ENCODE measurements at regions not wholly inside any gene's neighbourhood (a gene's known extent, or its start where the extent isn't known, plus 50 kb on each side); places are given as distances from the start of the nearest gene placed in this dataset.
"Not testable (repeated sequence)": the region's sequence is repeated elsewhere in the genome, so short reads cannot be mapped to it uniquely, and the experiment has no call there.

DNA sequence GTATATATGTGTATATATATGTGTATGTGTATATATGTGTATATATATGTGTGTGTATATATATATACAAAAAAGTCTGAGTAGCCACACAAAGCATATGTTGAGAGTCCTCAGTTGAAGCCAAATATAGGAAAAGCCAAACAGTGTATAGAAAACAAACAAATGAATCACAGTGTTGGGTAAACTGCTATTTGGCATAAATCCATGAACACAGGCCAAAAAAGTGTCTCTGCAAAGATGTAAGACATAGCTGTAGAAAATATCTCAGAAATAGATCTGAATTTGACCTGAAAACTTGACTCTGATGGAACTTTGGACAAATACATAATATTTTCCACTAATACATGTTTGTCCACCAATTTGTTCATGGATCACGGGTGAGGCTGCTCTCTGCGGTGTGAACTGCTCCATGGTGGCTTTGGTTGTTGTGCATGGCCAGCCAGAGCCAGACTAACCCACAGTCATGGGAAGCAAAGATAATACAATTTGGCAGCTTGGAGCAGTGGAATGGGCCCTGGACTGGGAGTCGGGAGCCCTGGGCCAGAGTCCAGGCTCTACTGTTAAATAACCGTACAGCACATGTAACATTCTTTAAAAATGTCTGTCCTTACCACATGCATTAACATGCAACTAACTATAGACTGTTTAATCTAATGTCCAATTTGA lies 76.9 kb upstream of the EED start:
- intact Hi-C loops (cut with DNase I), result no loop called here
- H3K9ac ChIP-seq (ENCODE audit: low read depth in 2 of 2, low read length in 2 of 2), result no peak overlapping the region
- no peaks in the 10 kb centered on the region for H3K4me1 ChIP-seq
- no peak for DNase-seq
- TF ChIP-seq, protein P1, sequence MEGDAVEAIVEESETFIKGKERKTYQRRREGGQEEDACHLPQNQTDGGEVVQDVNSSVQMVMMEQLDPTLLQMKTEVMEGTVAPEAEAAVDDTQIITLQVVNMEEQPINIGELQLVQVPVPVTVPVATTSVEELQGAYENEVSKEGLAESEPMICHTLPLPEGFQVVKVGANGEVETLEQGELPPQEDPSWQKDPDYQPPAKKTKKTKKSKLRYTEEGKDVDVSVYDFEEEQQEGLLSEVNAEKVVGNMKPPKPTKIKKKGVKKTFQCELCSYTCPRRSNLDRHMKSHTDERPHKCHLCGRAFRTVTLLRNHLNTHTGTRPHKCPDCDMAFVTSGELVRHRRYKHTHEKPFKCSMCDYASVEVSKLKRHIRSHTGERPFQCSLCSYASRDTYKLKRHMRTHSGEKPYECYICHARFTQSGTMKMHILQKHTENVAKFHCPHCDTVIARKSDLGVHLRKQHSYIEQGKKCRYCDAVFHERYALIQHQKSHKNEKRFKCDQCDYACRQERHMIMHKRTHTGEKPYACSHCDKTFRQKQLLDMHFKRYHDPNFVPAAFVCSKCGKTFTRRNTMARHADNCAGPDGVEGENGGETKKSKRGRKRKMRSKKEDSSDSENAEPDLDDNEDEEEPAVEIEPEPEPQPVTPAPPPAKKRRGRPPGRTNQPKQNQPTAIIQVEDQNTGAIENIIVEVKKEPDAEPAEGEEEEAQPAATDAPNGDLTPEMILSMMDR (IDR thresholded peaks at IDR 0.05), result no peak
- no peaks in the 10 kb centered on the region for H3K36me3 ChIP-seq
- H3K4me3 ChIP-seq, result no peak overlapping the region
- H3K9me3 ChIP-seq, result no peaks in the 10 kb centered on the region
- no peak overlapping the region for H3K27ac ChIP-seq
- no peaks in the 10 kb centered on the region for H3K27me3 ChIP-seq

DNA sequence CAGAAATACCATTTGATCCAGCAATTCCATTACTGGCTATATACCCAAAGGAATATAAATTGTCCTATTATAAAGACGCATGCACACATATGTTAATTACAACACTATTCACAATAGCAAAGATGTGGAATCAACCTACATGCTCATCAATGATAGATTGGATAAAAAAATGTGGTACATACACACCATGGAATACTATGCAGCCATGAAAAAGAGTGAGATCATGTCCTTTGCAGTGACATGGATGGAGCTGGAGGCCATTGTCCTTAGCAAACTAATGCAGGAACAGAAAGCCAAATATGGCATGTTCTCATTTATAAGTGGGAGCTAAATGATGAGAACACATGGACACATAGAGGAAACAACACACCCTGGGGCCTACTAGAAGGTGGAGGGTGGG lies 78.3 kb upstream of the EED start:
- H3K27ac ChIP-seq; DNase-seq; H3K4me3 ChIP-seq; intact Hi-C loops (cut with DNase I); H3K9me3 ChIP-seq; H3K4me1 ChIP-seq; H3K36me3 ChIP-seq; H3K9ac ChIP-seq (ENCODE audit: low read depth in 2 of 2, low read length in 2 of 2); H3K27me3 ChIP-seq: not testable (repeated sequence)

DNA sequence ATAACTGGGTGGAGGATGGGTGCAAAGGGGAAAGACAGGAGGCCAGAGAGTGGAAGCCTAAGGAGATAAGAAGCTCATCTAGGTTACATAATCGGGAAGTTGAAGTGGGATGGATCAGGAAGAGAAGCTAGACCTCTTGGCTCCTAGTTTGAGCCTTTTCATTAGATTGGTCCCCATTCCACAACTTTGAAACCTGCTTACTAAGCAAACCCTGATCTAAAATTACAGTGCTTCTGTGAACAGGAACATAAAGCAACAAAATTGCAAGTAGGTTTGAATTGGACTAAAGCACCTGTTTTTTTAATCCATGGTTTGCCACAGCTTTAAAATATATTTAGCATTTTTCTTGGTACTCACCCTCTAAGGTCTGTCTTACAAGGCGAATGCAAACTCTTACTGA lies 80.4 kb upstream of the EED start:
- intact Hi-C loops (cut with DNase I), result no loop called here
- no peak overlapping the region for H3K4me3 ChIP-seq
- no peaks in the 10 kb centered on the region for H3K36me3 ChIP-seq
- no peaks in the 10 kb centered on the region for H3K4me1 ChIP-seq
- H3K9me3 ChIP-seq, result no peaks in the 10 kb centered on the region
- H3K27me3 ChIP-seq, result no peaks in the 10 kb centered on the region
- TF ChIP-seq, protein P1 (IDR thresholded peaks at IDR 0.05), result no peak
- no peak for DNase-seq
- no peak overlapping the region for H3K27ac ChIP-seq
- no peak overlapping the region for H3K9ac ChIP-seq (ENCODE audit: low read depth in 2 of 2, low read length in 2 of 2)

DNA sequence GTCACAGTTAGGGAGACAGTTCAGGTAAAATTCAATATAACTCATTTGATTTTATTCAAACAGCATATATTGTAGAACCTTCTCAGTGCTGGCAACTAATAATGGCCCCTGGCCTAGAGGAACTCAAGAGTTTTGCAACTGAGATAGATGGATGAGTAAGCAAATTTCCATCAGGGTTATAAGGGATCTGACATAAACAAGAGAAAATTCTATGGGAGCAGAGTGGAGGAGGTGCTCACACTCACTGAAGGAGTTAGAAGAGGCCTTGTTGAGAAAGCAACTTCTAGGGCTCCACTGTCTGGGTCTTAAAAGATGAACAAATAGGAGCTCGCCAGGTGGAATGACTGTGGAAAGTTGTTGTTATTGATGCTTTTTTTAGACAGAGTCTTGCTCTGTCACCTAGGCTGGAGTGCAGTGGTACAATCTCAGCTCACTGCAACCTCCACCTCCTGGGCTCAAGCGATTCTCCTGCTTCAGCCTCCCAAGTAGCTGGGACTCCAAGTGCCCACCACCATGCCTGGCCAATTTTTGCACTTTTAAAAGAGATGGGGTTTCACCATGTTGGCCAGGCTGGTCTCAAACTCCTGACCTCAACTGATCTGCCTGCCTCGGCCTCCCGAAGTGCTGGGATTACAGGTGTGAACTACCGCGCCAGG lies 81.2 kb upstream of the EED start:
- H3K9ac ChIP-seq (ENCODE audit: low read depth in 2 of 2, low read length in 2 of 2); H3K36me3 ChIP-seq; H3K9me3 ChIP-seq; H3K4me3 ChIP-seq; H3K27ac ChIP-seq; intact Hi-C loops (cut with DNase I); H3K4me1 ChIP-seq; H3K27me3 ChIP-seq; DNase-seq: not testable (repeated sequence)

DNA sequence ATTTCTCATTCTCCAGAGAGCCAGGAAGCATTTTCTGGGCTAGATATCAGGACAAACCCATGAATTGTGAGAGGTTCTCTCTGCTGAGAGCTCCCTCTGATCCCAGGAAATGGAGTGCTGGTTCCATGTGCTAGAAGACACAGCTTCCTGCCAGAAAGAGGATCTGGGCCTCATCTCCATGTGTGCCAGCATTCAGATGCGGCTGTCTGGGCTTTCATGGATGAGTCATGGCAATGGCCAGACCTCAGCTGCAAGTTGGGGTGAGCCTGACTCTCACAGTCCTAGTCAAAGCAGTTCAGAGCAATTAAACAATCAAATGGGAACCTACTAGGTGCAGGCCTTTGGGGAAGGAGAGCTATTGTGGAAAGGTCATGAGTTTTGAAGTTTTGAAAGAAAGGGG lies 82.3 kb upstream of the EED start:
- TF ChIP-seq, protein P1 (IDR thresholded peaks at IDR 0.05), result no peak
- no peak overlapping the region for H3K4me3 ChIP-seq

DNA sequence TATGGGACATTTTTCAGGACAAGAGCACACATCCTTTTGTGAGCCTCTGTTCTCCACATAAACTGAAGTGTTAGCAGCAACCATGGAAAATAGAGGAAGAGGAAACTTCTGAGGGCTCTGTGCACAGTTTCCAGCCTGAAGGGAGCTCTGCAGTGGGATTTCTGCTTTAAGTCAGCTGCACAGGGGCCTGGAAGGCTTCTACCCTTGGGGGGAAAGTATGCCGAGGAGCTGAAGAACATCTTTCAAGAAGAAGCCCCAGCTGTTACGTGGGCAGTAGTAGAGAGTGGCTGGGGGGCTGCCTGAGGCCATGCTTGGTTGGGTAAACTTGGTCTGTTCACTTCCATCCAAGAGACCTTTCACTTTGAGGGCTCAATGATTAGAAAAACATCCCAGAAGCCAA lies 82.7 kb upstream of the EED start:
- no peak for DNase-seq
- no peaks in the 10 kb centered on the region for H3K4me1 ChIP-seq
- H3K9ac ChIP-seq (ENCODE audit: low read depth in 2 of 2, low read length in 2 of 2), result no peak overlapping the region
- H3K36me3 ChIP-seq, result no peaks in the 10 kb centered on the region
- TF ChIP-seq, protein P1 (IDR thresholded peaks at IDR 0.05), result no peak
- intact Hi-C loops (cut with DNase I), result no loop called here
- no peaks in the 10 kb centered on the region for H3K9me3 ChIP-seq
- peak overlapping the region; percentile 28 for H3K27ac ChIP-seq
- no peaks in the 10 kb centered on the region for H3K27me3 ChIP-seq
- H3K4me3 ChIP-seq, result no peak overlapping the region

More for the DNA sequence above, 82.3 kb upstream of the EED start:
- Histone ChIP-seq H3K9me3 (no peaks in the 10 kb centered on the region), H3K27me3 (no peaks in the 10 kb centered on the region), H3K4me1 (no peaks in the 10 kb centered on the region), H3K27ac (peak overlapping the region; percentile 28), H3K36me3 (no peaks in the 10 kb centered on the region), H3K9ac (ENCODE audit: low read depth in 2 of 2, low read length in 2 of 2) (no peak overlapping the region)
- intact Hi-C loops (cut with DNase I), result no loop called here
- DNase-seq, result no peak

Data from colonic mucosa (tissue), 4 donors.